ENCODE measurements at regions not wholly inside any gene's neighbourhood (a gene's known extent, or its start where the extent isn't known, plus 50 kb on each side); places are given as distances from the start of the nearest gene placed in this dataset.
"Not testable (repeated sequence)": the region's sequence is repeated elsewhere in the genome, so short reads cannot be mapped to it uniquely, and the experiment has no call there.

DNA sequence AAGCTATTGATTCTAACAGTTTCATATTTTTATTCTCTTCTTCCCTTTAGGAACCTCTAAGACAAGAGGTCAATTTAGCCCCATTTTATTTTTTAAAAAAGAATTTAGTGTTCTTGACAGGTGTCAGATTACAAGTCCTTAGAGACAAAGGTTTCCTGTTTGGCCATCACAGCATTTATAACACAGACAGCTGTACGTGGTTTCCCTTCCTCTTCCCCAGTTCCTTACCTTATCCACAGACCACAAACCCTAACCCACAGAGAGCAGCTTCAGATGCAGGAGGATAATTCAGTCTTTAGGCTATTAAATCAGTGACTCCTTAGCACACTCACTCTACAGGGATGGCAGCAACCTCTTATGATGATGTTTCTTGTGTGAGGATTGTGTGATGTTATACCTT is 1210.1 kb downstream of the DIAPH3 start:
- H3K9me3 ChIP-seq (replicated peaks; ENCODE audit: insufficient read depth, low read length): no peaks in the 10 kb centered on the region
- H3K4me2 ChIP-seq (ENCODE audit: low read depth, low read length): no peak overlapping the region; the same call in 1 of the 2 replicates
- TF ChIP-seq EZH2 (optimal IDR thresholded peaks at IDR 0.05; ENCODE audit: low read depth, low read length) (no peak), EZH2phosphoT487 (IDR thresholded peaks at IDR 0.05; ENCODE audit: low read length) (no peak)
- TF ChIP-seq, protein P1, sequence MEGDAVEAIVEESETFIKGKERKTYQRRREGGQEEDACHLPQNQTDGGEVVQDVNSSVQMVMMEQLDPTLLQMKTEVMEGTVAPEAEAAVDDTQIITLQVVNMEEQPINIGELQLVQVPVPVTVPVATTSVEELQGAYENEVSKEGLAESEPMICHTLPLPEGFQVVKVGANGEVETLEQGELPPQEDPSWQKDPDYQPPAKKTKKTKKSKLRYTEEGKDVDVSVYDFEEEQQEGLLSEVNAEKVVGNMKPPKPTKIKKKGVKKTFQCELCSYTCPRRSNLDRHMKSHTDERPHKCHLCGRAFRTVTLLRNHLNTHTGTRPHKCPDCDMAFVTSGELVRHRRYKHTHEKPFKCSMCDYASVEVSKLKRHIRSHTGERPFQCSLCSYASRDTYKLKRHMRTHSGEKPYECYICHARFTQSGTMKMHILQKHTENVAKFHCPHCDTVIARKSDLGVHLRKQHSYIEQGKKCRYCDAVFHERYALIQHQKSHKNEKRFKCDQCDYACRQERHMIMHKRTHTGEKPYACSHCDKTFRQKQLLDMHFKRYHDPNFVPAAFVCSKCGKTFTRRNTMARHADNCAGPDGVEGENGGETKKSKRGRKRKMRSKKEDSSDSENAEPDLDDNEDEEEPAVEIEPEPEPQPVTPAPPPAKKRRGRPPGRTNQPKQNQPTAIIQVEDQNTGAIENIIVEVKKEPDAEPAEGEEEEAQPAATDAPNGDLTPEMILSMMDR (IDR thresholded peaks at IDR 0.05; ENCODE audit: low read length): no peak
- H2AFZ ChIP-seq (ENCODE audit: low read length): no peak overlapping the region
- peak; percentile 58 for DNase-seq
- no peaks in the 10 kb centered on the region for H3K4me1 ChIP-seq (ENCODE audit: low read length)
- no peaks in the 10 kb centered on the region for H3K9me2 ChIP-seq (replicated peaks; ENCODE audit: insufficient read depth, low read length)
- H3K27ac ChIP-seq (ENCODE audit: low read length): no peak overlapping the region
- no peaks in the 10 kb centered on the region for H4K20me1 ChIP-seq (ENCODE audit: insufficient read depth, low read length)
- H3K9ac ChIP-seq (ENCODE audit: low read length): no peak overlapping the region
- H3K27me3 ChIP-seq (replicated peaks; ENCODE audit: insufficient read depth, low read length): no peaks in the 10 kb centered on the region
- no peak overlapping the region for H3K4me3 ChIP-seq (ENCODE audit: low read length)
- H3F3A ChIP-seq (ENCODE audit: insufficient read depth, low read length): no peaks in the 10 kb centered on the region
- no peaks in the 10 kb centered on the region for H3K36me3 ChIP-seq (replicated peaks; ENCODE audit: insufficient read depth, low read length)
- no peaks in the 10 kb centered on the region for H3K79me2 ChIP-seq (ENCODE audit: low read length)

DNA sequence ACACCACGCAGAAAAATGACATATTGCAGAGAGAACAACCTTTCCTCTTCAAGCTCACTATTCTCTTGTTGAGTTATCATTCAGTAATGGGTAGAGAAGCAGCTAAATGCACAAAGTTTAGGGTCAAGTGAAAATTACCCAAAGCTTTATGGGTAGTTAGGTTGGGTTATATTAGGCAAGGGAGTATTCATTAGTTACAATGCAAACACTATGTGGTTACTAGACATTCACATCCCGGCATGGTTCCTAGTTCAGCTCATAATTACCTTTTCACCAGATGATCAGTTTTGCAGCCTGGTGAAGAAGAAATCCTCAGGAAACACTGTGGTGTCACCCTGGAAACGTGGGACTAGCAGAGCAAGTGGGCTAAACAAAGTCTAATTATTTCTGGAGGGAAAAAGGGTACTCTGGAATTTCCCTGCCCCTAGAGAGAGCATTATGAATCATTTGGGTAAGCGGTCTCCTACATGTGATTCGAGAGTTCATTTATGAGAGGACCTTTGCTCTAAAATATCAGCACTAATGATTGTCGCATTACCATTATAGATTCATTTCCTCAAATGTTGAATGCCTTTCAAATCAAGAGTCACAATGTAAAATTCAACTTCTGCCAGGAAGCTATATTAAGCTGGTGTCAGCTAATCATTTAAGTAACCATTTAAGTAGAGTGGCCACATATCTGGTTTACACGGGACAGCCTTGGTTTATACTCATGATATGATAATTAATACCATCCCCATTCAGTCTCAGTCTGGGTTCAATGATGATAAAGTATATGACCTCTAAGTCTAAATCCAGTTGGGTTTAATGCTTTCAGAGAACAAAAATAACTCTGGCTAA is 1208.0 kb downstream of the DIAPH3 start:
- no peak overlapping the region for H2AFZ ChIP-seq (ENCODE audit: low read length)
- H3K9me3 ChIP-seq (replicated peaks; ENCODE audit: insufficient read depth, low read length): no peaks in the 10 kb centered on the region
- no peaks in the 10 kb centered on the region for H3K36me3 ChIP-seq (replicated peaks; ENCODE audit: insufficient read depth, low read length)
- no peaks in the 10 kb centered on the region for H3K4me1 ChIP-seq (ENCODE audit: low read length)
- no peak overlapping the region for H3K4me3 ChIP-seq (ENCODE audit: low read length)
- DNase-seq: no peak
- no peaks in the 10 kb centered on the region for H3F3A ChIP-seq (ENCODE audit: insufficient read depth, low read length)
- H3K9ac ChIP-seq (ENCODE audit: low read length): no peak overlapping the region
- H3K79me2 ChIP-seq (ENCODE audit: low read length): no peaks in the 10 kb centered on the region
- H4K20me1 ChIP-seq (ENCODE audit: insufficient read depth, low read length): no peaks in the 10 kb centered on the region
- no peaks in the 10 kb centered on the region for H3K27me3 ChIP-seq (replicated peaks; ENCODE audit: insufficient read depth, low read length)
- no peak overlapping the region for H3K27ac ChIP-seq (ENCODE audit: low read length)
- no peak overlapping the region for H3K4me2 ChIP-seq (ENCODE audit: low read depth, low read length)
- no peaks in the 10 kb centered on the region for H3K9me2 ChIP-seq (replicated peaks; ENCODE audit: insufficient read depth, low read length)
- TF ChIP-seq EZH2 (optimal IDR thresholded peaks at IDR 0.05; ENCODE audit: low read depth, low read length) (no peak), EZH2phosphoT487 (IDR thresholded peaks at IDR 0.05; ENCODE audit: low read length) (no peak)
- TF ChIP-seq, protein P1 (IDR thresholded peaks at IDR 0.05; ENCODE audit: low read length): no peak

DNA sequence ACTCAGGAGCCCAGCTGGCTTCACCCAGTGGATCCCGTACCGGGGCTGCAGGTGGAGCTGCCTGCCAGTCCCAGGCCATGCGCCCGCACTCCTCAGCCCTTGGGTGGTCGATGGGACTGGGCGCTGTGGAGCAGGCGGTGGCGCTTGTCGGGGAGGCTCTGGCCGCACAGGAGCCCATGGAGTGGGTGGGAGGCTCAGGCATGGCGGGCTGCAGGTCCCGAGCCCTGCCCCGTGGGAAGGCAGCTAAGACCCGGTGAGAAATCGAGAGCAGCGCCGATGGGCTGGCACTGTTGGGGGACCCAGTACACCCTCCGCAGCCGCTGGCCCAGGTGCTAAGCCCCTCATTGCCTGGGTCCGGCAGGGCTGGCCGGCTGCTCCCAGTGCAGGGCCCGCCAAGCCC is 1205.6 kb downstream of the DIAPH3 start:
- H2AFZ ChIP-seq (ENCODE audit: low read length); H3K9ac ChIP-seq (ENCODE audit: low read length); H3K27ac ChIP-seq (ENCODE audit: low read length); H3K27me3 ChIP-seq (replicated peaks; ENCODE audit: insufficient read depth, low read length); H3K4me1 ChIP-seq (ENCODE audit: low read length); H3K36me3 ChIP-seq (replicated peaks; ENCODE audit: insufficient read depth, low read length); H3F3A ChIP-seq (ENCODE audit: insufficient read depth, low read length); H3K4me3 ChIP-seq (ENCODE audit: low read length); H3K79me2 ChIP-seq (ENCODE audit: low read length); H4K20me1 ChIP-seq (ENCODE audit: insufficient read depth, low read length); DNase-seq; H3K4me2 ChIP-seq (ENCODE audit: low read depth, low read length); H3K9me2 ChIP-seq (replicated peaks; ENCODE audit: insufficient read depth, low read length); H3K9me3 ChIP-seq (replicated peaks; ENCODE audit: insufficient read depth, low read length): not testable (repeated sequence)

DNA sequence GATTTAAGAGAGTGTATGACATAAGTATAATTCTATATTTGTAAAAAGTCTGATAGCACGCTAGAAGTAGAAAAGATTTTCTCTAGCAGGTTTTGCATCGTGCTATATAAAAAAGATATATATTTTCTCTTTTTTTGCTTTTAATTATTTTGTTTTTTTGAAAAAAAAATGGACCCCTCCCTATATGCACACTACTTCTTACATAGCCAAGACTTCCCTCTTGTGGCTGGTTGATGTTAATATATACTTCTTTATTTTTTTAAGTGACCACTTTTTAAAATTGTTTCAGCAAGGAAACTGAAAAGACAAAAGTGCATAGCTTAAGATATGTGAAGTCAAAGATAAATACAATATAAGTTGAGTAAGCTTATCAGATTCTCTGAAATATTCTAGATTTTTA is 1202.8 kb downstream of the DIAPH3 start:
- H3K9me3 ChIP-seq (replicated peaks; ENCODE audit: insufficient read depth, low read length): no peaks in the 10 kb centered on the region
- no peaks in the 10 kb centered on the region for H3K27me3 ChIP-seq (replicated peaks; ENCODE audit: insufficient read depth, low read length)
- no peaks in the 10 kb centered on the region for H3K36me3 ChIP-seq (replicated peaks; ENCODE audit: insufficient read depth, low read length)
- H4K20me1 ChIP-seq (ENCODE audit: insufficient read depth, low read length): no peaks in the 10 kb centered on the region
- no peak overlapping the region for H3K27ac ChIP-seq (ENCODE audit: low read length)
- no peaks in the 10 kb centered on the region for H3F3A ChIP-seq (ENCODE audit: insufficient read depth, low read length)
- no peak overlapping the region for H2AFZ ChIP-seq (ENCODE audit: low read length)
- no peaks in the 10 kb centered on the region for H3K9me2 ChIP-seq (replicated peaks; ENCODE audit: insufficient read depth, low read length)
- no peaks in the 10 kb centered on the region for H3K4me1 ChIP-seq (ENCODE audit: low read length)
- TF ChIP-seq, protein P1 (IDR thresholded peaks at IDR 0.05; ENCODE audit: low read length): no peak
- no peak for TF ChIP-seq EZH2phosphoT487 (IDR thresholded peaks at IDR 0.05; ENCODE audit: low read length)
- no peak for TF ChIP-seq EZH2 (optimal IDR thresholded peaks at IDR 0.05; ENCODE audit: low read depth, low read length)
- H3K9ac ChIP-seq (ENCODE audit: low read length): no peak overlapping the region
- H3K79me2 ChIP-seq (ENCODE audit: low read length): no peaks in the 10 kb centered on the region
- no peak for DNase-seq
- H3K4me2 ChIP-seq (ENCODE audit: low read depth, low read length): no peak overlapping the region
- no peak overlapping the region for H3K4me3 ChIP-seq (ENCODE audit: low read length)
